ENCODE measurements at regions not wholly inside any gene's neighbourhood (a gene's known extent, or its start where the extent isn't known, plus 50 kb on each side); places are given as distances from the start of the nearest gene placed in this dataset.

DNA sequence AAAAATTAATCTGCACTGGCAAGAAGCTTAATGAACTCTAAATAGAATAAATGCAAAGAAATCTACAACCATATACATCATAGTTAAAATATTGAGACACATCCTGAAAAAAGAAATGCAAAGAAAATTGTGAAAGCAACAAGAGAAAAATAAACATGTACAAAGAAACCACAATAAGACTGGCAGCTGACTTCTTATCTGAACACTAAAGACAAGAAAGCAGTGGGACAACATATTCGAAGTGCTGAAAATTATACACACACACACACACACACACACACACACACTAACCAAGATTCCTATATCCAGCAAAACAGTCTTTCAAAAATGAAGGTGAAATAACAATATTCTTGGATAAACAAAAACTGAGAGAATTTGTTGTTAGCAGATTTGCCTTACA, 366.5 kb upstream of the C16orf82 start:
- Histone ChIP-seq H4K20me1 (ENCODE audit: insufficient read depth, low read length) (no peaks in the 10 kb centered on the region), H3K27me3 (ENCODE audit: insufficient read depth, low read length, poor library complexity) (no peaks in the 10 kb centered on the region), H3K79me2 (ENCODE audit: insufficient read depth, low read length) (no peaks in the 10 kb centered on the region), H3K4me1 (ENCODE audit: insufficient read depth, low read length) (no peaks in the 10 kb centered on the region), H2AFZ (ENCODE audit: low read depth, low read length) (no peak overlapping the region), H3K4me3 (ENCODE audit: low read depth in 1 of 2, low read length in 2 of 2) (no peak overlapping the region), H3K4me2 (ENCODE audit: insufficient read depth, low read length) (no peak overlapping the region), H3K9me3 (ENCODE audit: insufficient read depth, low read length, severe bottlenecking) (no peaks in the 10 kb centered on the region), H3K27ac (ENCODE audit: low read length) (no peak overlapping the region), H3K9ac (ENCODE audit: low read depth, low read length) (no peak overlapping the region), H3K36me3 (ENCODE audit: insufficient read depth, low read length) (no peaks in the 10 kb centered on the region)
- TF ChIP-seq, protein P1, sequence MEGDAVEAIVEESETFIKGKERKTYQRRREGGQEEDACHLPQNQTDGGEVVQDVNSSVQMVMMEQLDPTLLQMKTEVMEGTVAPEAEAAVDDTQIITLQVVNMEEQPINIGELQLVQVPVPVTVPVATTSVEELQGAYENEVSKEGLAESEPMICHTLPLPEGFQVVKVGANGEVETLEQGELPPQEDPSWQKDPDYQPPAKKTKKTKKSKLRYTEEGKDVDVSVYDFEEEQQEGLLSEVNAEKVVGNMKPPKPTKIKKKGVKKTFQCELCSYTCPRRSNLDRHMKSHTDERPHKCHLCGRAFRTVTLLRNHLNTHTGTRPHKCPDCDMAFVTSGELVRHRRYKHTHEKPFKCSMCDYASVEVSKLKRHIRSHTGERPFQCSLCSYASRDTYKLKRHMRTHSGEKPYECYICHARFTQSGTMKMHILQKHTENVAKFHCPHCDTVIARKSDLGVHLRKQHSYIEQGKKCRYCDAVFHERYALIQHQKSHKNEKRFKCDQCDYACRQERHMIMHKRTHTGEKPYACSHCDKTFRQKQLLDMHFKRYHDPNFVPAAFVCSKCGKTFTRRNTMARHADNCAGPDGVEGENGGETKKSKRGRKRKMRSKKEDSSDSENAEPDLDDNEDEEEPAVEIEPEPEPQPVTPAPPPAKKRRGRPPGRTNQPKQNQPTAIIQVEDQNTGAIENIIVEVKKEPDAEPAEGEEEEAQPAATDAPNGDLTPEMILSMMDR (IDR thresholded peaks at IDR 0.05; ENCODE audit: borderline replicate concordance, extremely low read depth, low read length, poor library complexity, severe bottlenecking) = no peak
- no peak for TF ChIP-seq EZH2 (IDR thresholded peaks at IDR 0.05; ENCODE audit: borderline replicate concordance, low read depth, low read length, severe bottlenecking)
- ATAC-seq (ENCODE audit: insufficient read depth, low read depth) = no peak
- DNase-seq = no peak

DNA sequence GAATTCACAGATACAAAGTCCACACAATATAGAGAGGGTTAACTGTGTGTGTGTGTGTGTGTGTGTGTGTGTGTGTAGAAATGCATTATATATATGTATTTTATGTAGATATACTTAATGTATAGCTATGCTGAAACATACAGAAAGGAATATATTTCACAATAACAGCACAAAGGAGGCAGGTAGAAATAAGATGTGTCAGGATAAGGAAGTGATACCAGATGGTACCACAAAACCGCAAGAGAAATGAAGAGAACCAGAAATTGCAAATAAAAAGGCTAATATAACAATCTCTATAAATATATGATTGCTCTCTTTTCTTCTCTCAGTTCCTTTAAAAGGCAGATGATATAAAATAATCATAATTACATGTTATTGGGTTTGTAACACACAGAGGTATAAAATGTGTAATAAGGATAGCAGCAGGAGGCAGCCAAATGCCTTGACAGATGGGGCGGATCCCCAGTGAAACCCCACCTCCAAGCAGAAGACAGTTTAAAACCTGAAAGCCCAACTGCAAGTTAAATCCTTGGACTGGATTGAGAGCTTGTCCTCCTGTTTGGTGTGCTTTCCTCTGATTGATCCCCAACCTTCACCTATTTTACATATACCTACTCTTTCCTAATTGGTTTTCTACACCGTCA, 365.4 kb upstream of the C16orf82 start:
- Histone ChIP-seq H3K4me1 (ENCODE audit: insufficient read depth, low read length) (no peaks in the 10 kb centered on the region), H3K79me2 (ENCODE audit: insufficient read depth, low read length) (no peaks in the 10 kb centered on the region), H4K20me1 (ENCODE audit: insufficient read depth, low read length) (no peaks in the 10 kb centered on the region), H3K36me3 (ENCODE audit: insufficient read depth, low read length) (no peaks in the 10 kb centered on the region), H2AFZ (ENCODE audit: low read depth, low read length) (no peak overlapping the region), H3K9me3 (ENCODE audit: insufficient read depth, low read length, severe bottlenecking) (no peaks in the 10 kb centered on the region), H3K27me3 (ENCODE audit: insufficient read depth, low read length, poor library complexity) (no peaks in the 10 kb centered on the region), H3K4me2 (ENCODE audit: insufficient read depth, low read length) (no peak overlapping the region), H3K9ac (ENCODE audit: low read depth, low read length) (no peak overlapping the region), H3K27ac (ENCODE audit: low read length) (no peak overlapping the region), H3K4me3 (ENCODE audit: low read depth in 1 of 2, low read length in 2 of 2) (no peak overlapping the region)
- DNase-seq (no peak), ATAC-seq (ENCODE audit: insufficient read depth, low read depth) (no peak)
- TF ChIP-seq EZH2 (IDR thresholded peaks at IDR 0.05; ENCODE audit: borderline replicate concordance, low read depth, low read length, severe bottlenecking) = no peak
- TF ChIP-seq, protein P1 (IDR thresholded peaks at IDR 0.05; ENCODE audit: borderline replicate concordance, extremely low read depth, low read length, poor library complexity, severe bottlenecking) = no peak

DNA sequence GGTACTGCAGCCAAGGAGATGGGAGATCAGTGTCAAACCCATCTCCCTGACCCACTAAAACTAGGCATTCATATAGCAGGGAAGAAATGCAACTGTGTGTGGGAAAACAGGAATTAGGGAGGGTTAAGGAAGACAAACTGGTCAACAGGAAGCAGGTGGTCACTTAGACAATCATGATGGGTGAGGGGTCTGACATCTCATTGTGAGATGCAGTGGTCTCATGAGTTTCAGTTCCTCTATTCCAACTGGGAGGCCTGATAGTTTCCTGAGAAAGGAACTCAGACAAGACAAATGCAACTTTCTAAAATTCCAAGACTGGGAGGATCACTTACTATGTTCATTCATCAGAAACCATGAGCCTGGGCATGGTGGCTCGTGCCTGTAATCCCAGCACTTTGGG, 361.4 kb upstream of the C16orf82 start:
- H3K4me2 ChIP-seq (ENCODE audit: insufficient read depth, low read length) = no peak overlapping the region
- TF ChIP-seq, protein P1 (IDR thresholded peaks at IDR 0.05; ENCODE audit: borderline replicate concordance, extremely low read depth, low read length, poor library complexity, severe bottlenecking) = no peak
- no peak for TF ChIP-seq EZH2 (IDR thresholded peaks at IDR 0.05; ENCODE audit: borderline replicate concordance, low read depth, low read length, severe bottlenecking)
- H3K9me3 ChIP-seq (ENCODE audit: insufficient read depth, low read length, severe bottlenecking) = no peaks in the 10 kb centered on the region
- H3K36me3 ChIP-seq (ENCODE audit: insufficient read depth, low read length) = no peaks in the 10 kb centered on the region
- H3K79me2 ChIP-seq (ENCODE audit: insufficient read depth, low read length) = no peaks in the 10 kb centered on the region
- no peak for DNase-seq
- H2AFZ ChIP-seq (ENCODE audit: low read depth, low read length) = no peak overlapping the region
- no peak overlapping the region for H3K4me3 ChIP-seq (ENCODE audit: low read depth in 1 of 2, low read length in 2 of 2)
- no peak overlapping the region for H3K9ac ChIP-seq (ENCODE audit: low read depth, low read length)
- no peak overlapping the region for H3K27ac ChIP-seq (ENCODE audit: low read length)
- H3K4me1 ChIP-seq (ENCODE audit: insufficient read depth, low read length) = no peaks in the 10 kb centered on the region
- no peak for ATAC-seq (ENCODE audit: insufficient read depth, low read depth)
- H3K27me3 ChIP-seq (ENCODE audit: insufficient read depth, low read length, poor library complexity) = peaks cover 3% of the 10 kb centered on the region
- H4K20me1 ChIP-seq (ENCODE audit: insufficient read depth, low read length) = no peaks in the 10 kb centered on the region

Measured in DND-41 (cell line).